PC-9 (cell line): ENCODE measurements at regions not wholly inside any gene's neighbourhood (a gene's known extent, or its start where the extent isn't known, plus 50 kb on each side); places are given as distances from the start of the nearest gene placed in this dataset.

ENCODE experiments used
- EZH2 ChIP-seq: fragments of 200-600 bp; sonication (generic); IDR thresholded peaks from 2 replicates; pipeline ENCODE4 v1.8.0; 2017; ENCODE audit warnings: antibody characterized with exemption, low read depth
- TF ChIP-seq, protein P1 (sequence below): fragments of 200-600 bp; sonication (generic); conservative IDR thresholded peaks from 2 replicates; pipeline ENCODE4 v1.6.1; 2017; ENCODE audit warnings: mixed run types, antibody characterized with exemption, mild to moderate bottlenecking, moderate library complexity

DNA sequence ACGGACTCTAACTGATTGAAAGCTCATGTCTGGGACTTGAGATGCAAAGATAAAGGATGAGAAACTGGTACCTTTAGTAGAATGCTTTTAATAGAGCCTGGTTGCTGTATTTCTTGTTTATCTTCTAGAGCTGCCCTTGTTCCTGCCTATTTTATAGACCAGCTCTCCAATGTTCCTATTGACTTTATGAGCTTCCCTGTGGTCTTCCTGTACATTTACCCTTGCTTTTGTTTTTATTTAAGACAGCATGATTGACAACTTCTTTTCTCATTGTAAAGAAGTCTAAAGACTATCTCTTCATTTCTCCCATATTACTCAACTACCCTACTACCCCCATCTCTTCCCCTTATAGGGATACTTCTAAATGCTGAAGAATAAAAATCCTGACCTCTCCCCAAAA, 174.7 kb downstream of the UGT8 start:
- TF ChIP-seq, protein P1, sequence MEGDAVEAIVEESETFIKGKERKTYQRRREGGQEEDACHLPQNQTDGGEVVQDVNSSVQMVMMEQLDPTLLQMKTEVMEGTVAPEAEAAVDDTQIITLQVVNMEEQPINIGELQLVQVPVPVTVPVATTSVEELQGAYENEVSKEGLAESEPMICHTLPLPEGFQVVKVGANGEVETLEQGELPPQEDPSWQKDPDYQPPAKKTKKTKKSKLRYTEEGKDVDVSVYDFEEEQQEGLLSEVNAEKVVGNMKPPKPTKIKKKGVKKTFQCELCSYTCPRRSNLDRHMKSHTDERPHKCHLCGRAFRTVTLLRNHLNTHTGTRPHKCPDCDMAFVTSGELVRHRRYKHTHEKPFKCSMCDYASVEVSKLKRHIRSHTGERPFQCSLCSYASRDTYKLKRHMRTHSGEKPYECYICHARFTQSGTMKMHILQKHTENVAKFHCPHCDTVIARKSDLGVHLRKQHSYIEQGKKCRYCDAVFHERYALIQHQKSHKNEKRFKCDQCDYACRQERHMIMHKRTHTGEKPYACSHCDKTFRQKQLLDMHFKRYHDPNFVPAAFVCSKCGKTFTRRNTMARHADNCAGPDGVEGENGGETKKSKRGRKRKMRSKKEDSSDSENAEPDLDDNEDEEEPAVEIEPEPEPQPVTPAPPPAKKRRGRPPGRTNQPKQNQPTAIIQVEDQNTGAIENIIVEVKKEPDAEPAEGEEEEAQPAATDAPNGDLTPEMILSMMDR: no peak
- no peak for TF ChIP-seq EZH2
